ENCODE measurements at regions not wholly inside any gene's neighbourhood (a gene's known extent, or its start where the extent isn't known, plus 50 kb on each side); places are given as distances from the start of the nearest gene placed in this dataset.

DNA sequence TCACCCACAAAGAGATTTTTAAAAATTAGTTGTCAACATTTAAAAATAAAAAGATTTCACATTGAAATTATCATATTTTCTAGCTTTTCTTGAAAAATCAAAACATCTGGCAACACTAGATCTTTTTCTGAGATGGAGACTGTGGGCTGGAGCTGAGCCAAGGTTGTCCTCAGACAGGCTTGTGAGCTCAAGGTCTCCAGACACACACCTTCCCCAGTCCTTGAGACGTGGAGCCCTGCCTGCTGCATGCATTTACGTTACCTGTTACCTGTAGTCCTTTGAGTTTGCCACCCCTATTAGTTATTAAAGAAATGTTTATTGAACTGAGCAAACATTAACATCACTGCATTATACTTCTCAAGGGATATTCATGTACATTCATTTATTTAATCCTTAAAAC is 87.5 kb upstream of the TLE1 start:
- Histone ChIP-seq H3K4me1 (ENCODE audit: control insufficient read depth, insufficient read depth, low read depth, low read length) (no peaks in the 10 kb centered on the region), H3K9ac (ENCODE audit: low read length) (no peak overlapping the region), H3K79me1 (replicated peaks; ENCODE audit: low read length, poor library complexity, severe bottlenecking) (no peaks in the 10 kb centered on the region), H3K14ac (ENCODE audit: low read length in 2 of 2) (no peak overlapping the region), H2BK5ac (ENCODE audit: low read depth, low read length, poor library complexity, severe bottlenecking) (no peak overlapping the region), H4K8ac (ENCODE audit: low read length) (no peak overlapping the region), H2AK5ac (ENCODE audit: low read length, severe bottlenecking) (no peak overlapping the region), H2BK15ac (ENCODE audit: low read depth, poor library complexity, severe bottlenecking) (no peak overlapping the region), H3K18ac (ENCODE audit: low read depth in 1 of 2, low read length in 2 of 2) (no peak overlapping the region), H3K27me3 (ENCODE audit: control insufficient read depth in 1 of 2, insufficient read depth in 1 of 2, low read length in 2 of 2) (no peaks in the 10 kb centered on the region), H3K36me3 (ENCODE audit: control insufficient read depth in 1 of 2, insufficient read depth in 2 of 2, low read depth in 1 of 2, low read length in 2 of 2) (no peaks in the 10 kb centered on the region), H3K4ac (ENCODE audit: low read depth in 1 of 2, low read length in 2 of 2) (no peak overlapping the region), H2BK12ac (ENCODE audit: low read length in 2 of 2) (no peak overlapping the region), H3K23ac (ENCODE audit: low read length in 2 of 2) (no peak overlapping the region), H3K4me2 (ENCODE audit: low read length, poor library complexity, severe bottlenecking) (no peak overlapping the region), H4K91ac (ENCODE audit: low read length) (no peak overlapping the region), H2BK120ac (ENCODE audit: low read depth, low read length) (no peak overlapping the region), H3K4me3 (ENCODE audit: insufficient read depth in 1 of 2, low read depth in 1 of 2, low read length in 2 of 2) (no peak overlapping the region), H2AFZ (ENCODE audit: low read depth, low read length) (no peak overlapping the region), H3K9me3 (ENCODE audit: control insufficient read depth, low read length) (no peaks in the 10 kb centered on the region), H3K27ac (ENCODE audit: low read length, poor library complexity, severe bottlenecking) (no peak overlapping the region)
- no peak for DNase-seq
- WGBS, result no CpG with 5 or more reads among the region's 2 CpGs

DNA sequence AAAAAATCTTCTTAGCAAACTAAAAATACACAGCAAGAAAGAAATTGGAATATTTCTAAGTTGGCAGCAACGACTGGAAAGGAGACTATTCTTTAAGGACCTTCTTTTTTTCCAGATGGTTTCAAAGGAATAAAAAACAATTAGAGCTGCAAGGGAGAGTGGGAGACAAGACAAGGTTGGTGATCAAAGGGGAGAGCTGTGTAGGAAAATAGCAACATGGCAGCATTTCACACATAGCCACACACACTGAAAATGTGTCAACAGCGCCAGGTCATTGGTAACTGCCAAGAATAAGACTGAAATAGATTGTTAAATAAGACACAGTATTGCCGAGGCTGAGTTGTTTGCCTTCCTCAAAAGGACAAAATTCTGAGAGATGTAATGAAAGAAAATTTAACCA is 88.1 kb upstream of the TLE1 start:
- Histone ChIP-seq H3K14ac (ENCODE audit: low read length in 2 of 2) (no peak overlapping the region), H3K4me2 (ENCODE audit: low read length, poor library complexity, severe bottlenecking) (no peak overlapping the region), H3K79me1 (replicated peaks; ENCODE audit: low read length, poor library complexity, severe bottlenecking) (no peaks in the 10 kb centered on the region), H3K4ac (ENCODE audit: low read depth in 1 of 2, low read length in 2 of 2) (no peak overlapping the region), H2BK120ac (ENCODE audit: low read depth, low read length) (no peak overlapping the region), H3K4me3 (ENCODE audit: insufficient read depth in 1 of 2, low read depth in 1 of 2, low read length in 2 of 2) (no peak overlapping the region), H3K9me3 (ENCODE audit: control insufficient read depth, low read length) (no peaks in the 10 kb centered on the region), H3K36me3 (ENCODE audit: control insufficient read depth in 1 of 2, insufficient read depth in 2 of 2, low read depth in 1 of 2, low read length in 2 of 2) (no peaks in the 10 kb centered on the region), H3K23ac (ENCODE audit: low read length in 2 of 2) (no peak overlapping the region), H3K9ac (ENCODE audit: low read length) (no peak overlapping the region), H4K91ac (ENCODE audit: low read length) (no peak overlapping the region), H2AFZ (ENCODE audit: low read depth, low read length) (no peak overlapping the region), H2BK5ac (ENCODE audit: low read depth, low read length, poor library complexity, severe bottlenecking) (no peak overlapping the region), H4K8ac (ENCODE audit: low read length) (no peak overlapping the region), H2AK5ac (ENCODE audit: low read length, severe bottlenecking) (no peak overlapping the region), H3K18ac (ENCODE audit: low read depth in 1 of 2, low read length in 2 of 2) (no peak overlapping the region), H3K27ac (ENCODE audit: low read length, poor library complexity, severe bottlenecking) (no peak overlapping the region), H3K4me1 (ENCODE audit: control insufficient read depth, insufficient read depth, low read depth, low read length) (no peaks in the 10 kb centered on the region), H3K27me3 (ENCODE audit: control insufficient read depth in 1 of 2, insufficient read depth in 1 of 2, low read length in 2 of 2) (no peaks in the 10 kb centered on the region), H2BK15ac (ENCODE audit: low read depth, poor library complexity, severe bottlenecking) (no peak overlapping the region), H2BK12ac (ENCODE audit: low read length in 2 of 2) (no peak overlapping the region)
- WGBS, result 92% methylated on average over 2 of the region's 3 CpGs
- DNase-seq, result no peak

DNA sequence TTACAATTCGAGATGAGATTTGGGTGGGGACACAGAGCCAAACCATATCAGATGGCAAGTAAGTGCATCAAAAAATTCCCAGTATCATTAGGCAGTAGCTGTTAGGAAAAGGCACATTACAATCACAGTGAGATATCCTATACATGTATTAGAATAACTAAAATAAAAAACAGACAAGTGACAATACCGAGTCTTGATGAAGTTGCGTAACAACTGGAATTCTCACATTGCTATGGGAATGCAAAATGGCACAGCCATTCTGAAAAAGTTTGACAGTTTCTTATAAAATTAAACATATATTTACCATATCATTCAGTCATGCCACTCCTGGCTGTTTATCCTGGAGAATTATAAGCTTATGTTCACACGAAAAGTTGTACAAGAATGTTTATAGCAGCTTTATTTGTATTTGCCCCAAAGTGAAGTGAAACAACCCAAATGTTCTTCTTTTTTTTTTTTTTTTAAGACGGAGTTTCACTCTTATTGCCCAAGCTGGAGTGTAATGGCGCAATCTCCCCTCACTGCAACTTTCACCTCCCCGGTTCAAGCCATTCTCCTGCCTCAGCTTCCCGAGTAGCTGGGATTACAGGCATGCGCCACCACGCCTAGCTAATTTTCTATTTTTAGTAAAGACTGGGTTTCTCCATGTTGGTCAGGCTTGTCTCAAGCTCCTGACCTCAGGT is 93.1 kb upstream of the TLE1 start:
- Histone ChIP-seq H2BK120ac (ENCODE audit: low read depth, low read length) (no peak overlapping the region), H2BK15ac (ENCODE audit: low read depth, poor library complexity, severe bottlenecking) (no peak overlapping the region), H2AFZ (ENCODE audit: low read depth, low read length) (no peak overlapping the region), H3K23ac (ENCODE audit: low read length in 2 of 2) (no peak overlapping the region), H3K27ac (ENCODE audit: low read length, poor library complexity, severe bottlenecking) (no peak overlapping the region), H3K4me3 (ENCODE audit: insufficient read depth in 1 of 2, low read depth in 1 of 2, low read length in 2 of 2) (no peak overlapping the region), H2BK5ac (ENCODE audit: low read depth, low read length, poor library complexity, severe bottlenecking) (no peak overlapping the region), H3K4me1 (ENCODE audit: control insufficient read depth, insufficient read depth, low read depth, low read length) (no peaks in the 10 kb centered on the region), H3K36me3 (ENCODE audit: control insufficient read depth in 1 of 2, insufficient read depth in 2 of 2, low read depth in 1 of 2, low read length in 2 of 2) (no peaks in the 10 kb centered on the region), H4K91ac (ENCODE audit: low read length) (no peak overlapping the region), H3K14ac (ENCODE audit: low read length in 2 of 2) (no peak overlapping the region), H3K4me2 (ENCODE audit: low read length, poor library complexity, severe bottlenecking) (no peak overlapping the region), H3K9me3 (ENCODE audit: control insufficient read depth, low read length) (no peaks in the 10 kb centered on the region), H2BK12ac (ENCODE audit: low read length in 2 of 2) (no peak overlapping the region), H3K79me1 (replicated peaks; ENCODE audit: low read length, poor library complexity, severe bottlenecking) (no peaks in the 10 kb centered on the region), H3K18ac (ENCODE audit: low read depth in 1 of 2, low read length in 2 of 2) (no peak overlapping the region), H2AK5ac (ENCODE audit: low read length, severe bottlenecking) (no peak overlapping the region), H4K8ac (ENCODE audit: low read length) (no peak overlapping the region), H3K4ac (ENCODE audit: low read depth in 1 of 2, low read length in 2 of 2) (no peak overlapping the region), H3K27me3 (ENCODE audit: control insufficient read depth in 1 of 2, insufficient read depth in 1 of 2, low read length in 2 of 2) (no peaks in the 10 kb centered on the region), H3K9ac (ENCODE audit: low read length) (no peak overlapping the region)
- DNase-seq, result no peak
- WGBS, result 90% methylated on average over 5 of the region's 10 CpGs

DNA sequence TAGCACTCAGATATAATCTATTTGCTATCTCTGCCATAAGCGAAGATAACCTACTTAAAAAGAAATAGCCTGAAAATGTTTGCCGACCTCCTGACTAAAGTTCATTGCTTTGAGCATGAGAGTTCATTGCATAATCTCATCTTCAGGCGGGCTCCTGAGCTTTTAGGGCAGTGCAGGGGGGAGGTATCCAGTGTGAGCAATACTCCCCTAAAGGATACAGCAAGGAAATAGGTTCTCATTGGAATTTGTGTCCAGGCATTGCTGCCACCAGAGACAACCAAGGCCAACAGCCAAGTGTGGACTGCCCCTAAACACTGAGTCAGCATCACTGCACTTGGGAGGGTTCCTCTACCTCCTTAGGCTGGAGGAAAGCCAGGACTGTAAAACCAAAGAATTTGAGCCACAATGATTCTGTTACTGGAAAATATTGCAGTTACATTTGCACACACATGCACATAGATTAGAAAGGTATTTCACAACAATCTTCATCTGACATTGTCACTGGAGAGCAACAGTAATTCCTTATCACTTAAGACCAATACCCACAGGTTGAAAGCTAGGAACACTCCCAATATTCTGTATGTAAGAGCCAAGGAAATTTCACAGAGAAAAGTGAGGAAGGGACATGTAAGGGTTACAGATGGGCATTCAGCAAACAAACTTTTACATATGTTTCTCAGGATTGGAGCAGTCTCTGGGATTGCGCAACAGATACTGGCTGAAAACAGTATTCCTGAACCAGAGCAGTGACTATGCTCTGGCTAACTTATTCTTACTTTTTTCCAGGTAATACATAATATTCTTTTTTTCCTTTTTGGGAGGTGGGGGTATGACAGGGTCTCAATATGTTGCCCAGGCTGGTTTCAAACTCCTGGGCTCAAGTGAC is 98.6 kb upstream of the TLE1 start:
- no peak overlapping the region for H3K4ac ChIP-seq (ENCODE audit: low read depth in 1 of 2, low read length in 2 of 2)
- H2BK12ac ChIP-seq (ENCODE audit: low read length in 2 of 2), result no peak overlapping the region
- H3K9ac ChIP-seq (ENCODE audit: low read length), result peak overlapping the region; percentile 10
- H2BK15ac ChIP-seq (ENCODE audit: low read depth, poor library complexity, severe bottlenecking), result no peak overlapping the region
- H3K4me2 ChIP-seq (ENCODE audit: low read length, poor library complexity, severe bottlenecking), result no peak overlapping the region
- H2BK5ac ChIP-seq (ENCODE audit: low read depth, low read length, poor library complexity, severe bottlenecking), result no peak overlapping the region
- H4K8ac ChIP-seq (ENCODE audit: low read length), result no peak overlapping the region
- no peak overlapping the region for H2AFZ ChIP-seq (ENCODE audit: low read depth, low read length)
- no peak overlapping the region for H4K91ac ChIP-seq (ENCODE audit: low read length)
- H3K36me3 ChIP-seq (ENCODE audit: control insufficient read depth in 1 of 2, insufficient read depth in 2 of 2, low read depth in 1 of 2, low read length in 2 of 2), result no peaks in the 10 kb centered on the region
- H3K27me3 ChIP-seq (ENCODE audit: control insufficient read depth in 1 of 2, insufficient read depth in 1 of 2, low read length in 2 of 2), result no peaks in the 10 kb centered on the region
- no peak overlapping the region for H3K27ac ChIP-seq (ENCODE audit: low read length, poor library complexity, severe bottlenecking)
- WGBS, result 70% methylated on average over 3 of the region's 4 CpGs
- H3K9me3 ChIP-seq (ENCODE audit: control insufficient read depth, low read length), result no peaks in the 10 kb centered on the region
- H3K4me3 ChIP-seq (ENCODE audit: insufficient read depth in 1 of 2, low read depth in 1 of 2, low read length in 2 of 2), result no peak overlapping the region
- H2BK120ac ChIP-seq (ENCODE audit: low read depth, low read length), result no peak overlapping the region
- DNase-seq, result peak; percentile 90
- H2AK5ac ChIP-seq (ENCODE audit: low read length, severe bottlenecking), result no peak overlapping the region
- H3K79me1 ChIP-seq (replicated peaks; ENCODE audit: low read length, poor library complexity, severe bottlenecking), result no peaks in the 10 kb centered on the region
- no peak overlapping the region for H3K18ac ChIP-seq (ENCODE audit: low read depth in 1 of 2, low read length in 2 of 2)
- H3K23ac ChIP-seq (ENCODE audit: low read length in 2 of 2), result no peak overlapping the region
- H3K4me1 ChIP-seq (ENCODE audit: control insufficient read depth, insufficient read depth, low read depth, low read length), result no peaks in the 10 kb centered on the region
- no peak overlapping the region for H3K14ac ChIP-seq (ENCODE audit: low read length in 2 of 2)

All from mesenchymal stem cell (in vitro differentiated cells and primary cell).